Duodenal mucosa (tissue), 2 donors: ENCODE measurements at regions not wholly inside any gene's neighbourhood (a gene's known extent, or its start where the extent isn't known, plus 50 kb on each side); places are given as distances from the start of the nearest gene placed in this dataset.
"Not testable (repeated sequence)": the region's sequence is repeated elsewhere in the genome, so short reads cannot be mapped to it uniquely, and the experiment has no call there.

Experiments
- H3K27ac ChIP-seq: one replicate; pipeline ENCODE4 v1.7.0; 2013; ENCODE audit warnings: low read depth, low read length
- H3K27me3 ChIP-seq, 2 donors: one replicate each; pipeline ENCODE4 v1.7.0; 2013; ENCODE audit warnings: low read length in 2 of 2, control low read depth in 1 of 2; ENCODE audit not compliant: insufficient read depth in 2 of 2, control insufficient read depth in 1 of 2
- H3K36me3 ChIP-seq, 2 donors: one replicate each; pipeline ENCODE4 v1.7.0; 2013; ENCODE audit warnings: low read length in 2 of 2, control low read depth in 1 of 2; ENCODE audit not compliant: insufficient read depth in 2 of 2, control insufficient read depth in 1 of 2
- H3K4me1 ChIP-seq, 2 donors: one replicate each; pipeline ENCODE4 v1.7.0; 2013; ENCODE audit warnings: low read length in 2 of 2, control low read depth in 1 of 2; ENCODE audit not compliant: insufficient read depth in 2 of 2, control insufficient read depth in 1 of 2
- H3K4me3 ChIP-seq, 2 donors: one replicate each; pipeline ENCODE4 v1.7.0; 2013; ENCODE audit warnings: low read length in 2 of 2, low read depth in 1 of 2
- H3K9ac ChIP-seq, 2 donors: one replicate each; pipeline ENCODE4 v1.7.0; 2013; ENCODE audit warnings: low read length in 2 of 2, low read depth in 1 of 2
- H3K9me3 ChIP-seq, 2 donors: one replicate each; pipeline ENCODE4 v1.7.0; 2013; ENCODE audit warnings: low read length in 2 of 2, control low read depth in 1 of 2; ENCODE audit not compliant: control insufficient read depth in 1 of 2

- Histone ChIP-seq H3K4me3 (no peak overlapping the region), H3K9me3 (no peaks in the 10 kb centered on the region), H3K36me3 (no peaks in the 10 kb centered on the region), H3K4me1 (no peaks in the 10 kb centered on the region), H3K27me3 (no peaks in the 10 kb centered on the region), H3K9ac (no peak overlapping the region), H3K27ac (no peak overlapping the region)
Observed at GRCh38 chr4:124104628-124105027, 607.9 kb downstream of the ANKRD50 start.

- no peak overlapping the region for H3K27ac ChIP-seq
- no peaks in the 10 kb centered on the region for H3K27me3 ChIP-seq
- no peak overlapping the region for H3K9ac ChIP-seq
- H3K4me1 ChIP-seq, result no peaks in the 10 kb centered on the region
- no peak overlapping the region for H3K4me3 ChIP-seq
- no peaks in the 10 kb centered on the region for H3K36me3 ChIP-seq
- H3K9me3 ChIP-seq, result no peaks in the 10 kb centered on the region
Observed at GRCh38 chr4:124105212-124105611, 607.3 kb downstream of the ANKRD50 start.

GRCh38 chr4:124111411-124111810, 601.1 kb downstream of the ANKRD50 start:
- H3K9ac ChIP-seq, result no peak overlapping the region
- H3K27me3 ChIP-seq, result no peaks in the 10 kb centered on the region
- no peak overlapping the region for H3K27ac ChIP-seq
- H3K36me3 ChIP-seq, result no peaks in the 10 kb centered on the region
- no peak overlapping the region for H3K4me3 ChIP-seq
- no peaks in the 10 kb centered on the region for H3K4me1 ChIP-seq
- no peaks in the 10 kb centered on the region for H3K9me3 ChIP-seq

DNA sequence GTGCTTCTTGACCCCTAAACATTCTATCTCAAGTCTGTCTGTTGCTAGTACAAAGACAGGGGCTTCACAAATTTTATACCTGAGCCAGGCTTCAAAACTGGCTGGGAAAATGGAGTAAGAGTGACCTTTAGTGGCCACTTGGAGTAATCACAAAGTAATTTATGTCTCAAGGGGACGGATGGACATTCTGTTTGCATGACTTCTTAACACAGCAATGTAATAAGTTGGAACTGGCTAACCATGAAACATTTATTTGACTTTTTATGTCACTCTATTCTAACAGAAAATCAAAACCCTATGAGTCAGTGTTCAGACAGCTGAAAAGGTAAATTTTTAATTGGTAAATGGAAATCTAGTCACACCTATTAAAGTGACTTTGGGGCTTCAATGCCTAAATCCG, 600.6 kb downstream of the ANKRD50 start:
- no peaks in the 10 kb centered on the region for H3K27me3 ChIP-seq
- no peaks in the 10 kb centered on the region for H3K9me3 ChIP-seq
- no peak overlapping the region for H3K27ac ChIP-seq
- no peaks in the 10 kb centered on the region for H3K4me1 ChIP-seq
- no peak overlapping the region for H3K9ac ChIP-seq
- no peak overlapping the region for H3K4me3 ChIP-seq
- no peaks in the 10 kb centered on the region for H3K36me3 ChIP-seq

DNA sequence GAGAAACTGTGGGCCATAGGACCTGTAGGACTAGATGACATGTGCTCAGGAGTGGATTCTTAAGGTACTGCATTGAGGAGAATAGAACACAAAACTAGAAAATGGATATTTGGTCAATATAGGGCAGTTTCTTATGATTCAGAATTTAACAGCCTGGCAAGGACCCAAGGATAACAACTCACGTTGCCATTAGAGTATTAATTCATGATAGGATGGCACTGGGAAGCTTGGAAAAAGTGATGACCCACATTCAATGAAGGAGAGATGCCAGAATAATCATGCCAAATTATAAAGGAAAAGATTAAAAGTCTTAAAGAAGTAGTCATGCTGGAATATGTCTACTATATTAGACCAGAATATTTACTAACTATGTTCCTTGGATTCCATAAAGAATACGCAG, 594.5 kb downstream of the ANKRD50 start:
- H3K27me3 ChIP-seq, result no peaks in the 10 kb centered on the region
- H3K27ac ChIP-seq, result no peak overlapping the region
- H3K36me3 ChIP-seq, result no peaks in the 10 kb centered on the region
- H3K4me1 ChIP-seq, result no peaks in the 10 kb centered on the region
- no peaks in the 10 kb centered on the region for H3K9me3 ChIP-seq
- no peak overlapping the region for H3K9ac ChIP-seq
- H3K4me3 ChIP-seq, result no peak overlapping the region

DNA sequence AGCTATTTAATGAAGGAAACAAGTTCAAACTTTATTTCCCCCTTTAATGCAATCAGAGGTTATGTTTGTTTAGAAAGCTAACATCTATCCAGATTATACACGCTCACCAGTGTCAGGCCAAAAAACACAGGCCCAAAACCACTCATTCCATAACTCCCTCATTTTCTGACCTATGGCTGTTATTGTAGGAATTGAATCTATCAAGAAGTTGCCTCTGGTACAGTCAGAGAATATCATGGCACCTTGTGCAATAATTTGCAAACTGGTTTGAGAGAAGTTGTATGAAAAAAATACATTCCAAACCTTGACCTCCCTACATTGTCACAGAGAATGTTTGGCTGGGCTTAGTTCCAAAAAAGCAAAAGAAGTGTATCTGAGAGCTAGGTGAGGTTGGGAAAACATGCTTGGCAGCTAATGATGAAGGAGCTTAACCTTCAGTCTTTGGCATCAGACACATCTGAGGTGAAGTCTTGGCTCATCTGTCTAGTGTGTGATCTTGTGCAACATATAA, 591.0 kb downstream of the ANKRD50 start:
- Histone ChIP-seq H3K9ac (no peak overlapping the region), H3K9me3 (no peaks in the 10 kb centered on the region), H3K4me3 (no peak overlapping the region), H3K36me3 (no peaks in the 10 kb centered on the region), H3K27me3 (no peaks in the 10 kb centered on the region), H3K4me1 (no peaks in the 10 kb centered on the region), H3K27ac (no peak overlapping the region)

GRCh38 chr4:124123181-124123580, 589.4 kb downstream of the ANKRD50 start:
- Histone ChIP-seq H3K9ac (no peak overlapping the region), H3K4me3 (no peak overlapping the region), H3K27me3 (no peaks in the 10 kb centered on the region), H3K4me1 (no peaks in the 10 kb centered on the region), H3K9me3 (no peaks in the 10 kb centered on the region), H3K36me3 (no peaks in the 10 kb centered on the region), H3K27ac (no peak overlapping the region)

DNA sequence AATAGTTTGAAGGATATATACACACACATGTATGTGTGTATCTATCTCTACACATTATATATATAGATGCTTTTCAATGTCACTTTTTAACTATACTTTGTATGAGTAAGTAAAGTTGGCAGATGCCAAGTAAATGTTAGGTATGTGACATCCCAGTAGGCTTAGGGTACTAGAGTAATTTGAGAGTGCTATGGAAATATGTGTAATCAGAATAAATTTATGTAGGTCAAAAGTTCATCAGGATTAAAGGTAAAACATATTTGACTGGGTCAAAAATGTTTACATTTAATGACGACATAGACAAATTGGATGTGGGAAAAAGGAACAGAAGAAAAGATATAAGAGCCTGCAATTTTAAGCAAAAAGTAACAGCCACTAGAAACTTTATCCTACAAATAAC, 588.8 kb downstream of the ANKRD50 start:
- H3K4me3 ChIP-seq, result no peak overlapping the region
- no peaks in the 10 kb centered on the region for H3K4me1 ChIP-seq
- H3K27me3 ChIP-seq, result no peaks in the 10 kb centered on the region
- no peak overlapping the region for H3K9ac ChIP-seq
- no peak overlapping the region for H3K27ac ChIP-seq
- H3K9me3 ChIP-seq, result no peaks in the 10 kb centered on the region
- H3K36me3 ChIP-seq, result no peaks in the 10 kb centered on the region

DNA sequence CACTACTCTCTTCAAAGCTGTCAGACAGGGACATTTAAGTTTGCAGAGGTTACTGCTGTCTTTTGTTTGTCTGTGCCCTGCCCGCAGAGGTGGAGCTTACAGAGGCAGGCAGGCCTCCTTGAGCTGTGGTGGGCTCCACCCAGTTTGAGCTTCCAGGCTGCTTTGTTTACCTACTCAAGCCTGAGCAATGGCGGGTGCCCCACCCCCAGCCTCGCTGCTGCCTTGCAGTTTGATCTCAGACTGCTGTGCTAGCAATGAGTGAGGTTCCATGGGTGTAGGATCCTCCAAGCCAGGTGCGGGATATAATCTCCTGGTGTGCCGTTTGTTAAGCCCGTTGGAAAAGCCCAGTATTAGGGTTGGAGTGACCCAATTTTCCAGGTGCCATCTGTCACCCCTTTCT, 581.2 kb downstream of the ANKRD50 start:
- H3K27ac ChIP-seq, H3K4me3 ChIP-seq, H3K9me3 ChIP-seq, H3K36me3 ChIP-seq, H3K27me3 ChIP-seq, H3K9ac ChIP-seq, H3K4me1 ChIP-seq: not testable (repeated sequence)

- Histone ChIP-seq H3K4me3 (no peak overlapping the region), H3K4me1 (no peaks in the 10 kb centered on the region), H3K27me3 (no peaks in the 10 kb centered on the region), H3K9ac (no peak overlapping the region), H3K27ac (no peak overlapping the region), H3K9me3 (peaks cover 0 to 7% of the 10 kb centered on the region in 2 donors), H3K36me3 (no peaks in the 10 kb centered on the region)
Observed at GRCh38 chr4:124132161-124132560, 580.4 kb downstream of the ANKRD50 start.

DNA sequence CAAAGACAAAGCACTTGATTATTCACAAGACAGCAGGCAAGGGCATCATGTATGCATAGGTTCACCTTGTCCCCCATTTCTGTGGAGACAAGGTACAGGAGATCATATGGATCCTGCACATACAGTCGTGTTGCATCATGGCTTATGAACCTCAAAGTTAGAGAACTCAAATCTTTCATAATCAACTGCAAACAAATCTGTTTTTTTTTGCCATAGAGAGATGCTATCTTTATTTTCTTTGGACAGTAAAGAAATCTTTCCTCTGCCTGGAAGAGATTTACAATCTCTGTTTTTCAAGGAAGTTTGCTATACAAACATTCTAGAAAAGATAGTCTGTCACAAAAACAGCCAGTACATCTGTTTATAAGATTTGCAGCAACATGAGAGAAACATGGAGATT, 578.8 kb downstream of the ANKRD50 start:
- Histone ChIP-seq H3K27ac (no peak overlapping the region), H3K4me3 (no peak overlapping the region), H3K27me3 (no peaks in the 10 kb centered on the region), H3K36me3 (no peaks in the 10 kb centered on the region), H3K4me1 (no peaks in the 10 kb centered on the region), H3K9ac (no peak overlapping the region), H3K9me3 (peaks cover 0 to 7% of the 10 kb centered on the region in 2 donors)
